VCaP (cell line): ENCODE measurements at regions not wholly inside any gene's neighbourhood (a gene's known extent, or its start where the extent isn't known, plus 50 kb on each side); places are given as distances from the start of the nearest gene placed in this dataset.

Experiments
- H3K27ac ChIP-seq: fragments of 450-650 bp; 2 replicates; pipeline ENCODE4 v1.5.1; 2017
- CTCF ChIP-seq: fragments of 450-650 bp; conservative IDR thresholded peaks from 2 replicates; pipeline ENCODE4 v1.5.1; 2017; ENCODE audit warnings: mild to moderate bottlenecking, moderate library complexity

GRCh38 chr18:28855989-28856388 lies 679.1 kb upstream of the CDH2 start:
- TF ChIP-seq CTCF: no peak
- H3K27ac ChIP-seq: no peak overlapping the region

- H3K27ac ChIP-seq: no peak overlapping the region
- TF ChIP-seq CTCF: no peak
Observed at GRCh38 chr18:28855524-28855923, 678.6 kb upstream of the CDH2 start.

GRCh38 chr18:28854964-28855363 lies 678.0 kb upstream of the CDH2 start:
- no peak for TF ChIP-seq CTCF
- no peak overlapping the region for H3K27ac ChIP-seq

- no peak for TF ChIP-seq CTCF
- no peak overlapping the region for H3K27ac ChIP-seq
Observed at GRCh38 chr18:28846958-28847357, 670.0 kb upstream of the CDH2 start.

GRCh38 chr18:28837100-28837499 lies 660.2 kb upstream of the CDH2 start:
- H3K27ac ChIP-seq: no peak overlapping the region
- TF ChIP-seq CTCF: no peak

GRCh38 chr18:28834889-28835288 lies 658.0 kb upstream of the CDH2 start:
- TF ChIP-seq CTCF: no peak
- H3K27ac ChIP-seq: no peak overlapping the region

- TF ChIP-seq CTCF: no peak
- H3K27ac ChIP-seq: no peak overlapping the region
Observed at GRCh38 chr18:28831908-28832307, 655.0 kb upstream of the CDH2 start.

GRCh38 chr18:28831476-28831875 lies 654.5 kb upstream of the CDH2 start:
- TF ChIP-seq CTCF: no peak
- H3K27ac ChIP-seq: no peak overlapping the region
